Umbilical cord (tissue), 1 donor: ENCODE measurements at regions not wholly inside any gene's neighbourhood (a gene's known extent, or its start where the extent isn't known, plus 50 kb on each side); places are given as distances from the start of the nearest gene placed in this dataset.
"Not testable (repeated sequence)": the region's sequence is repeated elsewhere in the genome, so short reads cannot be mapped to it uniquely, and the experiment has no call there.

Experiments
- DNase-seq: peaks from one replicate; pipeline ENCODE4 v3.0.0-alpha.2; 2015; ENCODE audit warnings: low spot score

- no peak for DNase-seq
Observed at GRCh38 chr3:88677298-88677697, 430.1 kb upstream of the EPHA3 start.

- no peak for DNase-seq
Observed at GRCh38 chr3:88678747-88679146, 428.7 kb upstream of the EPHA3 start.

GRCh38 chr3:88690287-88690686 is 417.1 kb upstream of the EPHA3 start:
- DNase-seq, result no peak

GRCh38 chr3:88691081-88691480 is 416.3 kb upstream of the EPHA3 start:
- DNase-seq, result no peak

- DNase-seq, result no peak
Observed at GRCh38 chr3:88703501-88704059, 403.8 kb upstream of the EPHA3 start.

- DNase-seq, result no peak
Observed at GRCh38 chr3:88704338-88704737, 403.1 kb upstream of the EPHA3 start.

GRCh38 chr3:88707837-88708236 is 399.6 kb upstream of the EPHA3 start:
- DNase-seq, result peak; percentile 32

GRCh38 chr3:88712552-88712951 is 394.9 kb upstream of the EPHA3 start:
- DNase-seq, result no peak

- no peak for DNase-seq
Observed at GRCh38 chr3:88713233-88713691, 394.2 kb upstream of the EPHA3 start.

GRCh38 chr3:88725440-88726165 is 381.8 kb upstream of the EPHA3 start:
- no peak for DNase-seq

GRCh38 chr3:88732186-88732585 is 375.2 kb upstream of the EPHA3 start:
- no peak for DNase-seq

- no peak for DNase-seq
Observed at GRCh38 chr3:88742106-88742505, 365.3 kb upstream of the EPHA3 start.

GRCh38 chr3:88742674-88743507 is 364.5 kb upstream of the EPHA3 start:
- DNase-seq, result no peak

- DNase-seq, result no peak
Observed at GRCh38 chr3:88744896-88745295, 362.5 kb upstream of the EPHA3 start.

- DNase-seq, result not testable (repeated sequence)
Observed at GRCh38 chr3:88747145-88747544, 360.3 kb upstream of the EPHA3 start.

- DNase-seq, result peak; percentile 42
Observed at GRCh38 chr3:88758676-88759075, 348.7 kb upstream of the EPHA3 start.

GRCh38 chr3:88767746-88768145 is 339.7 kb upstream of the EPHA3 start:
- DNase-seq, result no peak

GRCh38 chr3:88773766-88774165 is 333.7 kb upstream of the EPHA3 start:
- DNase-seq, result no peak

- DNase-seq, result no peak
Observed at GRCh38 chr3:88775026-88775690, 332.3 kb upstream of the EPHA3 start.

GRCh38 chr3:88779482-88779881 is 327.9 kb upstream of the EPHA3 start:
- no peak for DNase-seq

GRCh38 chr3:88784925-88785324 is 322.5 kb upstream of the EPHA3 start:
- DNase-seq, result no peak

- no peak for DNase-seq
Observed at GRCh38 chr3:88785841-88786240, 321.6 kb upstream of the EPHA3 start.
